Psoas muscle (tissue), 7 donors: ENCODE measurements at regions not wholly inside any gene's neighbourhood (a gene's known extent, or its start where the extent isn't known, plus 50 kb on each side); places are given as distances from the start of the nearest gene placed in this dataset.

Experiments
- ATAC-seq, 4 donors: fragments of 200-7000 bp; cut with Tn5 transposase; one replicate each; pipeline ENCODE4 v1.9.1; 2020; ENCODE audit warnings: moderate library complexity in 3 of 4, mild to moderate bottlenecking in 2 of 4
- DNase-seq, 2 donors: peaks; one replicate each; pipeline ENCODE4 v3.0.0-alpha.2; 2020
- H3K27ac ChIP-seq: fragments of 200-600 bp; one replicate; pipeline ENCODE4 v1.8.0; 2022
- H3K27me3 ChIP-seq, 3 donors: fragments of 200-600 bp in 1 of 3; one replicate each; pipeline versions ENCODE4 v1.6.1 to v1.8.0; 2013 to 2022; ENCODE audit warnings: low read length in 2 of 3, mild to moderate bottlenecking in 2 of 3, moderate library complexity in 1 of 3; ENCODE audit not compliant: insufficient read depth in 3 of 3
- H3K36me3 ChIP-seq, 2 donors: fragments of 200-600 bp in 1 of 2; one replicate each; pipeline versions ENCODE4 v1.6.1 to v1.8.0; 2013 to 2022; ENCODE audit warnings: low read depth in 1 of 2, mild to moderate bottlenecking in 1 of 2, moderate library complexity in 1 of 2; ENCODE audit not compliant: insufficient read depth in 1 of 2
- H3K4me1 ChIP-seq: fragments of 200-600 bp; one replicate; pipeline ENCODE4 v1.8.0; 2022
- H3K4me3 ChIP-seq: fragments of 200-600 bp; one replicate; pipeline ENCODE4 v1.8.0; 2022; ENCODE audit warnings: mild to moderate bottlenecking
- H3K9me3 ChIP-seq: fragments of 200-600 bp; one replicate; pipeline ENCODE4 v1.8.0; 2022
- WGBS, 3 donors: extraction: QIAGEN DNeasy Blood & Tissue Kit; methylation state at CpG; one replicate each; pipeline versions ENCODE4 v1.1.6 to v1.1.7; 2013; 5-methylcytosine and 5-hydroxymethylcytosine counted together
- intact Hi-C, 2 donors: fragments of 100-400 bp; cut with DNase I; formaldehyde crosslinking; loops; one replicate each; pipeline versions ENCODE4 v1.11.0 to v1.14.2; 2022
- TF ChIP-seq, protein P1 (sequence below): fragments of 200-600 bp; IDR thresholded peaks from one replicate; pipeline ENCODE4 v1.8.0; 2022; ENCODE audit warnings: antibody characterized with exemption
- donor health status: healthy with polysubstance abuse.
- donor health status: DM: no; HTN: no; CAD: no; lungs with moderate emphysema.
- donor health status: Bipolar disorder and iron deficiency.
- donor health status: healthy.
- donor health status: DM: yes; HTN: yes; CAD: no.
- donor health status: DM: no; HTN: no; CAD: no.
- donor health status: DM: yes; HTN: yes; CAD: no.

DNA sequence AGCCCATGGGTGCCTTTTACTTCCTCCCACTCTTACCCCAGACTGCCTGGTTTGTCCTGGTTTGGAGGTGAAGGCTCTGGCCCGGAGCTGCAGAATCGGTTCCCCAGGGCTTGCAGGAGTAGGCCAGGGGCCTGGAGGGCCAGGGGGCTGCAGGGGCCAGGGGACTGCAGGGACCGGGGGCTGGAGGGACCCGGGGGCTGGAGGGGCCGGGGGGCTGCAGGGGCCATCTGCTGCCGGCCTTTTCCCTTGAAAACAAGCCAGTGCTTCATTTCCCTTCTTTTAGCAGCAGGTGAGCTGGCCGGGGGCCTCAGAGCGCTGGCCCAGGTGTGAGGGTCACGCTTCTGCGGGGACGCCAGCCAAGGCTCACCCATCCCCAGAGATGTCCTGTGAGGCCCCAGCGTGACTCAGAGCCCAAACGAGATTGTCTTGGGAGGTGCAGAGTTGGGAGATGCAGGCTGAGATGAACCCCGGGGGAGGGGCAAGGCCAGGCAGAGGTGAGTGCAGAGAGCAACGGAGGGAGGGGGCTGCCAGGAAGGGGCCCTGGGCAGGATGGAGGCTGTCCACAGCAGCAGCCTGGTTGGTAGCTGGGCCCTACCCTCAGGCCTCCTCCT, 154.9 kb downstream of the KIF26A start:
- no peaks in the 10 kb centered on the region for H3K9me3 ChIP-seq
- ATAC-seq: no peak
- H3K36me3 ChIP-seq: no peaks in the 10 kb centered on the region
- H3K27me3 ChIP-seq: peaks cover 0 to 38% (median 9%) of the 10 kb centered on the region in 3 donors
- no peak overlapping the region for H3K4me3 ChIP-seq
- TF ChIP-seq, protein P1, sequence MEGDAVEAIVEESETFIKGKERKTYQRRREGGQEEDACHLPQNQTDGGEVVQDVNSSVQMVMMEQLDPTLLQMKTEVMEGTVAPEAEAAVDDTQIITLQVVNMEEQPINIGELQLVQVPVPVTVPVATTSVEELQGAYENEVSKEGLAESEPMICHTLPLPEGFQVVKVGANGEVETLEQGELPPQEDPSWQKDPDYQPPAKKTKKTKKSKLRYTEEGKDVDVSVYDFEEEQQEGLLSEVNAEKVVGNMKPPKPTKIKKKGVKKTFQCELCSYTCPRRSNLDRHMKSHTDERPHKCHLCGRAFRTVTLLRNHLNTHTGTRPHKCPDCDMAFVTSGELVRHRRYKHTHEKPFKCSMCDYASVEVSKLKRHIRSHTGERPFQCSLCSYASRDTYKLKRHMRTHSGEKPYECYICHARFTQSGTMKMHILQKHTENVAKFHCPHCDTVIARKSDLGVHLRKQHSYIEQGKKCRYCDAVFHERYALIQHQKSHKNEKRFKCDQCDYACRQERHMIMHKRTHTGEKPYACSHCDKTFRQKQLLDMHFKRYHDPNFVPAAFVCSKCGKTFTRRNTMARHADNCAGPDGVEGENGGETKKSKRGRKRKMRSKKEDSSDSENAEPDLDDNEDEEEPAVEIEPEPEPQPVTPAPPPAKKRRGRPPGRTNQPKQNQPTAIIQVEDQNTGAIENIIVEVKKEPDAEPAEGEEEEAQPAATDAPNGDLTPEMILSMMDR: no peak
- 38 to 45% (median 44%) methylated on average over 12 to 15 of the region's 15 CpGs for WGBS, 3 donors
- DNase-seq: peak in 1 of 2 donors; percentile 36
- H3K27ac ChIP-seq: no peak overlapping the region
- H3K4me1 ChIP-seq: no peaks in the 10 kb centered on the region
- intact Hi-C loops: no loop called here

DNA sequence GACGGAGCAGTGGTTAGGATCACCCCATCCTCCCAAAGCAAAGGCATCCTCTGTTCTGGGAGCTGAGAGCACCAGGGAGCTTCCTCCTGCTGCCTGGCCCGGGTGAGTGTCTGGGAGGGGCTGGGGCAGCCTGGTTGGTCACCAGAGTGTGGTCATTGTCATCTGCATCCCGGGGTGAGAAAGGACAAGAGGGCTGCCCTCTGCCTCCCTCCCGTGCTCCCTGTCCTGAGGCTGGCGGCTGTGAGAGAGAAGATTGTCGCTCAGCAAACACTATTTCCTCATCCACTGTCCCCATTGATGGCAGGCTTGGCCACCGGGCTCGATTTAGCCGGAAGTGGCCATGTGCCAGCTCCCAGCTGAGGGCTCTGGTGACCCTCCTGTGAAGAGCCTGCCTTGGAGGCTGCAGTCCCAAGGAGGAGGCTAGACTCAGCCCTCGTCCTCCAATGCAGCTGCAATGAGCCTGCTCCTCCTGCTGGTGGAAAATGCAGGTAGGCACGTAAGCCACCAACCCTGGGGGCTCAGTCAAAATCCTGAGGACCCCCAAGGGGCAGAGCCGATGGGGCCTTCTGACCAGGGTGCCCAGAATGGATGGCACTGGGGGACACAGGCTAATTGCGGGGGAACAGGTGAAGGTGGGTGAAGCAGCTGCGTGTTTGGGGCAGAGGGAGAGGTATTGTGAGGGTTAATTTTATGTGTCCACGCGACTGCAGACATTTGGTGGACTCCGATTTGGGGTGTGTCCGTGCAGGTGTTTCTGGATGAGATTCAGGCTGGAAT, 155.7 kb downstream of the KIF26A start:
- Histone ChIP-seq H3K27me3 (peaks cover 0 to 38% (median 9%) of the 10 kb centered on the region in 3 donors), H3K36me3 (no peaks in the 10 kb centered on the region), H3K9me3 (no peaks in the 10 kb centered on the region), H3K4me1 (no peaks in the 10 kb centered on the region), H3K4me3 (no peak overlapping the region), H3K27ac (no peak overlapping the region)
- intact Hi-C loops: no loop called here
- WGBS, 3 donors: 36 to 45% (median 38%) methylated on average over 17 to 18 of the region's 18 CpGs
- TF ChIP-seq, protein P1: peak; percentile 6
- no peak for ATAC-seq
- DNase-seq: peak in 1 of 2 donors; percentile 42

DNA sequence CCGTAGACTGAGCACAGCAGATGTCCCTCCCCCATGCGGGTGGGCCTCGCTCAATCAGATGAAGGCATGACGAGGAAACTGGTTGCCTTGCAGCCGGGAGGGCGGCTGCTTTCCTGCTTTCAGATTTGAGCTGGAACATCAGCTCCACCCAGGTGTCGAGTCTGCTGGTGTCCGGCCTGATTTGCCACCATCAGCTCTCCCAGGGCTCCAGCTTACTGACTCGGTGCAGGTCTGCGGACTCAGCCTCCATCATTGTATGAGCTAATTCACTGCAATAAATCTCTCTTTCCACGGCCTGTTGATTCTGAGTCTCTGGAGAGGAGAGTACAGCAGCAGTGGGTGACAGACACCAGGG, 156.2 kb downstream of the KIF26A start:
- H3K4me3 ChIP-seq: no peak overlapping the region
- DNase-seq: no peak
- intact Hi-C loops: no loop called here
- 52 to 62% (median 57%) methylated on average over 11 of the region's 11 CpGs for WGBS, 3 donors
- H3K27ac ChIP-seq: no peak overlapping the region
- no peaks in the 10 kb centered on the region for H3K36me3 ChIP-seq
- peaks cover 0 to 38% (median 9%) of the 10 kb centered on the region in 3 donors for H3K27me3 ChIP-seq
- no peaks in the 10 kb centered on the region for H3K4me1 ChIP-seq
- no peak for ATAC-seq
- TF ChIP-seq, protein P1: no peak
- H3K9me3 ChIP-seq: no peaks in the 10 kb centered on the region

DNA sequence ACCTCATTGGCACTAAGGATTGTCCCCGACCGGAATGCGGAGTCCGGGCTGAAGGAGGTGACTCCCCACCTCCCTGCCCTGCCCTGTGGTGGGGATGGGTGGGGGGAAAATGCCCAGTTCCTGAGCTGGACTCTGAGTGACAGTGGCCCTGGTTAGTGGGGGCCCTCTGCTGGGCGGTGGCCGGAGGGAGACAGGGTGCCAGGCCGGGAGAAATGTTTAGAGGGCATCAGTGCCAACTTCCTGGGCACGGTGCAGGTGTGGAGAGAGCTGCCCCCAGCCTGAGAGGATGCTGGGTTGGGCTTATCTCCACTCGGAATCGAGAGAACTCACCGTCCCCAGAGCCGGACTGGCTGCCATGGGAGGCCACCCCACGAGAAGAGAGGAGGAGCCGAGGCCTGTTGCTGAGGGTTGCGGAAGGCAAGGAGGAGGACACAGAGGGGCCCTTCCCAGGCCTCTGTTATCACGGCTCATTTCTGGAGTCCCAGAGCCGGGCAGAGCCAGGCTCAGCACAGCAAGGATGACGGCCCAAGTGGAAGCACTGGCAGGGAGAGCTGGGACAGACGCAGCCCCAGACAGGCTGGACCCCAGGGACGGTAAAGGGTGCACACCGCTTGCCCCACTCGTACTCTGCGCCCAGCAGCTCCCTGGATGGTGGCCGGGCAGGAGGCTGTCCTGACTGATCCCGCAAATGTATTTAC, 156.7 kb downstream of the KIF26A start:
- H3K36me3 ChIP-seq: no peaks in the 10 kb centered on the region
- no peak for ATAC-seq
- 62 to 68% (median 63%) methylated on average over 25 of the region's 25 CpGs for WGBS, 3 donors

More for the DNA sequence above, 156.7 kb downstream of the KIF26A start:
- no peak overlapping the region for H3K27ac ChIP-seq
- H3K9me3 ChIP-seq: no peaks in the 10 kb centered on the region
- H3K4me3 ChIP-seq: no peak overlapping the region
- H3K4me1 ChIP-seq: no peaks in the 10 kb centered on the region
- peaks cover 0 to 38% (median 9%) of the 10 kb centered on the region in 3 donors for H3K27me3 ChIP-seq
- intact Hi-C loops: no loop called here
- TF ChIP-seq, protein P1: no peak
- DNase-seq: peak in 1 of 2 donors; percentile 33
